ENCODE measurements at regions not wholly inside any gene's neighbourhood (a gene's known extent, or its start where the extent isn't known, plus 50 kb on each side); places are given as distances from the start of the nearest gene placed in this dataset.
A peak's percentile ranks its signal among the peaks of the same experiment; 100 is the strongest.

GRCh38 chr3:174347474-174348138 is 511.5 kb upstream of the NAALADL2 start:
- Histone ChIP-seq H3K9me3 (ENCODE audit: insufficient read depth, low read length) (peaks cover 13% of the 10 kb centered on the region), H3K4me3 (ENCODE audit: insufficient read length, low read depth) (no peak overlapping the region)

GRCh38 chr3:174352227-174352626 is 506.9 kb upstream of the NAALADL2 start:
- TF ChIP-seq SUZ12 (IDR thresholded peaks at IDR 0.05; ENCODE audit: extremely low read depth, insufficient read depth, insufficient read length) (no peak), ZNF274 (IDR thresholded peaks at IDR 0.05; ENCODE audit: low read depth, low read length) (no peak), YY1 (IDR thresholded peaks at IDR 0.05; ENCODE audit: insufficient read depth, insufficient read length) (no peak)

More at GRCh38 chr3:174347474-174348138, 511.5 kb upstream of the NAALADL2 start:
- H3K36me3 ChIP-seq (ENCODE audit: insufficient read depth, insufficient read length, low read length) = no peaks in the 10 kb centered on the region
- no peak for TF ChIP-seq SUZ12 (IDR thresholded peaks at IDR 0.05; ENCODE audit: extremely low read depth, insufficient read depth, insufficient read length)
- no peaks in the 10 kb centered on the region for H3K27me3 ChIP-seq (ENCODE audit: insufficient read depth, insufficient read length)
- no peaks in the 10 kb centered on the region for H3K4me1 ChIP-seq (ENCODE audit: insufficient read depth, insufficient read length)
- no peak overlapping the region for H3K9ac ChIP-seq (ENCODE audit: insufficient read length, low read depth)
- no peak for DNase-seq (ENCODE audit: low read depth, low spot score)

GRCh38 chr3:174355505-174355904 is 503.6 kb upstream of the NAALADL2 start:
- DNase-seq (ENCODE audit: low read depth, low spot score) = peak; percentile 36
- no peaks in the 10 kb centered on the region for H3K9me3 ChIP-seq (ENCODE audit: insufficient read depth, low read length)
- no peaks in the 10 kb centered on the region for H3K4me1 ChIP-seq (ENCODE audit: insufficient read depth, insufficient read length)
- no peak overlapping the region for H3K9ac ChIP-seq (ENCODE audit: insufficient read length, low read depth)
- H3K4me3 ChIP-seq (ENCODE audit: insufficient read length, low read depth) = no peak overlapping the region
- H3K27me3 ChIP-seq (ENCODE audit: insufficient read depth, insufficient read length) = no peaks in the 10 kb centered on the region
- no peaks in the 10 kb centered on the region for H3K36me3 ChIP-seq (ENCODE audit: insufficient read depth, insufficient read length, low read length)
- no peak for TF ChIP-seq SUZ12 (IDR thresholded peaks at IDR 0.05; ENCODE audit: extremely low read depth, insufficient read depth, insufficient read length)
- TF ChIP-seq ZNF274 (IDR thresholded peaks at IDR 0.05; ENCODE audit: low read depth, low read length) = no peak
- no peak for TF ChIP-seq YY1 (IDR thresholded peaks at IDR 0.05; ENCODE audit: insufficient read depth, insufficient read length)

More at GRCh38 chr3:174352227-174352626, 506.9 kb upstream of the NAALADL2 start:
- Histone ChIP-seq H3K9me3 (ENCODE audit: insufficient read depth, low read length) (peaks cover 13% of the 10 kb centered on the region), H3K36me3 (ENCODE audit: insufficient read depth, insufficient read length, low read length) (no peaks in the 10 kb centered on the region), H3K9ac (ENCODE audit: insufficient read length, low read depth) (no peak overlapping the region), H3K4me1 (ENCODE audit: insufficient read depth, insufficient read length) (no peaks in the 10 kb centered on the region), H3K4me3 (ENCODE audit: insufficient read length, low read depth) (no peak overlapping the region), H3K27me3 (ENCODE audit: insufficient read depth, insufficient read length) (no peaks in the 10 kb centered on the region)
- DNase-seq (ENCODE audit: low read depth, low spot score) = no peak

GRCh38 chr3:174356596-174356995 is 502.5 kb upstream of the NAALADL2 start:
- Histone ChIP-seq H3K27me3 (ENCODE audit: insufficient read depth, insufficient read length) (no peaks in the 10 kb centered on the region), H3K9ac (ENCODE audit: insufficient read length, low read depth) (no peak overlapping the region), H3K4me1 (ENCODE audit: insufficient read depth, insufficient read length) (no peaks in the 10 kb centered on the region), H3K36me3 (ENCODE audit: insufficient read depth, insufficient read length, low read length) (no peaks in the 10 kb centered on the region), H3K9me3 (ENCODE audit: insufficient read depth, low read length) (no peaks in the 10 kb centered on the region), H3K4me3 (ENCODE audit: insufficient read length, low read depth) (no peak overlapping the region)
- DNase-seq (ENCODE audit: low read depth, low spot score) = no peak
- no peak for TF ChIP-seq SUZ12 (IDR thresholded peaks at IDR 0.05; ENCODE audit: extremely low read depth, insufficient read depth, insufficient read length)
- TF ChIP-seq ZNF274 (IDR thresholded peaks at IDR 0.05; ENCODE audit: low read depth, low read length) = no peak
- TF ChIP-seq YY1 (IDR thresholded peaks at IDR 0.05; ENCODE audit: insufficient read depth, insufficient read length) = no peak

- Histone ChIP-seq H3K4me3 (ENCODE audit: insufficient read length, low read depth) (no peak overlapping the region), H3K9me3 (ENCODE audit: insufficient read depth, low read length) (no peaks in the 10 kb centered on the region), H3K36me3 (ENCODE audit: insufficient read depth, insufficient read length, low read length) (no peaks in the 10 kb centered on the region), H3K27me3 (ENCODE audit: insufficient read depth, insufficient read length) (no peaks in the 10 kb centered on the region), H3K9ac (ENCODE audit: insufficient read length, low read depth) (no peak overlapping the region), H3K4me1 (ENCODE audit: insufficient read depth, insufficient read length) (no peaks in the 10 kb centered on the region)
- no peak for TF ChIP-seq ZNF274 (IDR thresholded peaks at IDR 0.05; ENCODE audit: low read depth, low read length)
- no peak for TF ChIP-seq SUZ12 (IDR thresholded peaks at IDR 0.05; ENCODE audit: extremely low read depth, insufficient read depth, insufficient read length)
- TF ChIP-seq YY1 (IDR thresholded peaks at IDR 0.05; ENCODE audit: insufficient read depth, insufficient read length) = no peak
- no peak for DNase-seq (ENCODE audit: low read depth, low spot score)
Observed at GRCh38 chr3:174358252-174358651, 500.9 kb upstream of the NAALADL2 start.

- no peak for DNase-seq (ENCODE audit: low read depth, low spot score)
- Histone ChIP-seq H3K4me1 (ENCODE audit: insufficient read depth, insufficient read length) (no peaks in the 10 kb centered on the region), H3K4me3 (ENCODE audit: insufficient read length, low read depth) (no peak overlapping the region), H3K27me3 (ENCODE audit: insufficient read depth, insufficient read length) (no peaks in the 10 kb centered on the region), H3K36me3 (ENCODE audit: insufficient read depth, insufficient read length, low read length) (no peaks in the 10 kb centered on the region), H3K9ac (ENCODE audit: insufficient read length, low read depth) (no peak overlapping the region), H3K9me3 (ENCODE audit: insufficient read depth, low read length) (no peaks in the 10 kb centered on the region)
- no peak for TF ChIP-seq ZNF274 (IDR thresholded peaks at IDR 0.05; ENCODE audit: low read depth, low read length)
- TF ChIP-seq YY1 (IDR thresholded peaks at IDR 0.05; ENCODE audit: insufficient read depth, insufficient read length) = no peak
Observed at GRCh38 chr3:174362556-174362955, 496.6 kb upstream of the NAALADL2 start.

- Histone ChIP-seq H3K4me1 (ENCODE audit: insufficient read depth, insufficient read length) (no peaks in the 10 kb centered on the region), H3K27me3 (ENCODE audit: insufficient read depth, insufficient read length) (no peaks in the 10 kb centered on the region), H3K9me3 (ENCODE audit: insufficient read depth, low read length) (no peaks in the 10 kb centered on the region), H3K36me3 (ENCODE audit: insufficient read depth, insufficient read length, low read length) (no peaks in the 10 kb centered on the region), H3K9ac (ENCODE audit: insufficient read length, low read depth) (no peak overlapping the region), H3K4me3 (ENCODE audit: insufficient read length, low read depth) (no peak overlapping the region)
- TF ChIP-seq YY1 (IDR thresholded peaks at IDR 0.05; ENCODE audit: insufficient read depth, insufficient read length) = no peak
- TF ChIP-seq SUZ12 (IDR thresholded peaks at IDR 0.05; ENCODE audit: extremely low read depth, insufficient read depth, insufficient read length) = no peak
- no peak for TF ChIP-seq ZNF274 (IDR thresholded peaks at IDR 0.05; ENCODE audit: low read depth, low read length)
- no peak for DNase-seq (ENCODE audit: low read depth, low spot score)
Observed at GRCh38 chr3:174363256-174363655, 495.9 kb upstream of the NAALADL2 start.

All from NT2/D1 (cell line).